ENCODE measurements at regions not wholly inside any gene's neighbourhood (a gene's known extent, or its start where the extent isn't known, plus 50 kb on each side); places are given as distances from the start of the nearest gene placed in this dataset.

DNA sequence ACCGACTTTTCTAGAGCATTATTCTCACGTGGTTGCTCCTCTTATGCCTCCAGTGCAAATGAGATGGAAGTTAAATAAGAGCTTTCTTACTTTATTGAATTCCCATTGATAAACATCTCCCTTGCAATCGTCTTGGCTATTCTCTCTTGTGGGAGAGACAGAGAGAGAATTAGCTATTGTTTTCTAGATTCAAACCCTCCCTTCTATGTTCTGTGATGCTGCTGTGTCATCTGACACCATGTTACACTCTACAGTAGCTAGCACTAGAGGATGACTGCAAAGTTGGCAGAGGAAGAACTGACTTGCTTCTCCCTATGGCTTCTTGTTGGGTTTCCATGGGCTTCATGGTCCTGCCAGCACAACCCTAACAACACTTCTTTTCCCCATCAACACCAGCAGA is 134.6 kb upstream of the RANBP3L start:
- TF ChIP-seq, protein P1, sequence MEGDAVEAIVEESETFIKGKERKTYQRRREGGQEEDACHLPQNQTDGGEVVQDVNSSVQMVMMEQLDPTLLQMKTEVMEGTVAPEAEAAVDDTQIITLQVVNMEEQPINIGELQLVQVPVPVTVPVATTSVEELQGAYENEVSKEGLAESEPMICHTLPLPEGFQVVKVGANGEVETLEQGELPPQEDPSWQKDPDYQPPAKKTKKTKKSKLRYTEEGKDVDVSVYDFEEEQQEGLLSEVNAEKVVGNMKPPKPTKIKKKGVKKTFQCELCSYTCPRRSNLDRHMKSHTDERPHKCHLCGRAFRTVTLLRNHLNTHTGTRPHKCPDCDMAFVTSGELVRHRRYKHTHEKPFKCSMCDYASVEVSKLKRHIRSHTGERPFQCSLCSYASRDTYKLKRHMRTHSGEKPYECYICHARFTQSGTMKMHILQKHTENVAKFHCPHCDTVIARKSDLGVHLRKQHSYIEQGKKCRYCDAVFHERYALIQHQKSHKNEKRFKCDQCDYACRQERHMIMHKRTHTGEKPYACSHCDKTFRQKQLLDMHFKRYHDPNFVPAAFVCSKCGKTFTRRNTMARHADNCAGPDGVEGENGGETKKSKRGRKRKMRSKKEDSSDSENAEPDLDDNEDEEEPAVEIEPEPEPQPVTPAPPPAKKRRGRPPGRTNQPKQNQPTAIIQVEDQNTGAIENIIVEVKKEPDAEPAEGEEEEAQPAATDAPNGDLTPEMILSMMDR (IDR thresholded peaks at IDR 0.05; ENCODE audit: borderline replicate concordance, extremely low read depth, low read length, poor library complexity, severe bottlenecking) = no peak
- no peak for TF ChIP-seq EZH2 (IDR thresholded peaks at IDR 0.05; ENCODE audit: borderline replicate concordance, low read depth, low read length, severe bottlenecking)
